ENCODE measurements at regions not wholly inside any gene's neighbourhood (a gene's known extent, or its start where the extent isn't known, plus 50 kb on each side); places are given as distances from the start of the nearest gene placed in this dataset.

- no peak for TF ChIP-seq CTCF (IDR thresholded peaks at IDR 0.05; ENCODE audit: low read depth, low read length, missing control alignments)
- DNase-seq (ENCODE audit: extremely low read depth, low read depth) = no peak
- H3K4me3 ChIP-seq (replicated peaks; ENCODE audit: low read depth, low read length) = no peak overlapping the region
Observed at GRCh38 chr12:74891083-74891668, 318.5 kb downstream of the KCNC2 start.

GRCh38 chr12:74892057-74892633 lies 317.5 kb downstream of the KCNC2 start:
- H3K4me3 ChIP-seq (replicated peaks; ENCODE audit: low read depth, low read length) = no peak overlapping the region
- TF ChIP-seq CTCF (IDR thresholded peaks at IDR 0.05; ENCODE audit: low read depth, low read length, missing control alignments) = no peak
- no peak for DNase-seq (ENCODE audit: extremely low read depth, low read depth)

GRCh38 chr12:74896186-74896585 lies 313.5 kb downstream of the KCNC2 start:
- no peak for DNase-seq (ENCODE audit: extremely low read depth, low read depth)
- no peak for TF ChIP-seq CTCF (IDR thresholded peaks at IDR 0.05; ENCODE audit: low read depth, low read length, missing control alignments)
- no peak overlapping the region for H3K4me3 ChIP-seq (replicated peaks; ENCODE audit: low read depth, low read length)

GRCh38 chr12:74897425-74898211 lies 312.0 kb downstream of the KCNC2 start:
- no peak for DNase-seq (ENCODE audit: extremely low read depth, low read depth)
- H3K4me3 ChIP-seq (replicated peaks; ENCODE audit: low read depth, low read length) = no peak overlapping the region
- TF ChIP-seq CTCF (IDR thresholded peaks at IDR 0.05; ENCODE audit: low read depth, low read length, missing control alignments) = no peak

- no peak for DNase-seq (ENCODE audit: extremely low read depth, low read depth)
- TF ChIP-seq CTCF (IDR thresholded peaks at IDR 0.05; ENCODE audit: low read depth, low read length, missing control alignments) = no peak
- no peak overlapping the region for H3K4me3 ChIP-seq (replicated peaks; ENCODE audit: low read depth, low read length)
Observed at GRCh38 chr12:74899031-74899829, 310.4 kb downstream of the KCNC2 start.

GRCh38 chr12:74900232-74900631 lies 309.4 kb downstream of the KCNC2 start:
- H3K4me3 ChIP-seq (replicated peaks; ENCODE audit: low read depth, low read length) = no peak overlapping the region
- no peak for DNase-seq (ENCODE audit: extremely low read depth, low read depth)
- no peak for TF ChIP-seq CTCF (IDR thresholded peaks at IDR 0.05; ENCODE audit: low read depth, low read length, missing control alignments)
